ENCODE measurements at regions not wholly inside any gene's neighbourhood (a gene's known extent, or its start where the extent isn't known, plus 50 kb on each side); places are given as distances from the start of the nearest gene placed in this dataset.
"Not testable (repeated sequence)": the region's sequence is repeated elsewhere in the genome, so short reads cannot be mapped to it uniquely, and the experiment has no call there.

- H2BK5ac ChIP-seq (ENCODE audit: low read depth, low read length); FAIRE-seq; H4K20me1 ChIP-seq (replicated peaks in 1 of 2; ENCODE audit: control insufficient read depth in 1 of 2, insufficient read depth in 2 of 2, low read length in 2 of 2); H2BK15ac ChIP-seq (ENCODE audit: low read length); H3K4me2 ChIP-seq (ENCODE audit: insufficient read depth in 1 of 2, low read depth in 2 of 2, low read length in 2 of 2); H3K23ac ChIP-seq (ENCODE audit: insufficient read length); POLR2A ChIA-PET (ENCODE audit: partially characterized antibody); H4K8ac ChIP-seq (ENCODE audit: extremely low read depth, insufficient read depth, low read length); DNase-seq (ENCODE audit: low read depth in 1 of 2, low spot score in 2 of 2); H3K27ac ChIP-seq (ENCODE audit: low read depth, low read length); H2BK12ac ChIP-seq (ENCODE audit: low read depth, low read length); H3K36me3 ChIP-seq (ENCODE audit: control insufficient read depth in 2 of 4, insufficient read depth in 4 of 4, low read length in 3 of 4); H3K56ac ChIP-seq (replicated peaks; ENCODE audit: insufficient read length, low read depth, low read length); H2BK20ac ChIP-seq (ENCODE audit: low read length); H3K27me3 ChIP-seq (replicated peaks in 1 of 4; ENCODE audit: control insufficient read depth in 3 of 4, extremely low read depth in 1 of 4, insufficient read depth in 3 of 4, low read length in 3 of 4); H3K14ac ChIP-seq (ENCODE audit: insufficient read length); H2BK120ac ChIP-seq (replicated peaks; ENCODE audit: low read depth, low read length); H3K9ac ChIP-seq (replicated peaks in 1 of 4; ENCODE audit: extremely low read depth in 1 of 4, low read depth in 3 of 4, low read length in 3 of 4); H2AK5ac ChIP-seq (ENCODE audit: low read depth, low read length); H4K91ac ChIP-seq (replicated peaks; ENCODE audit: insufficient read length, low read length); H3K4me1 ChIP-seq (replicated peaks in 1 of 4; ENCODE audit: control insufficient read depth in 3 of 4, insufficient read depth in 4 of 4, low read length in 3 of 4); H3K23me2 ChIP-seq (ENCODE audit: low read depth, low read length); H3K4ac ChIP-seq (replicated peaks; ENCODE audit: insufficient read length, low read depth, low read length); H4K5ac ChIP-seq (ENCODE audit: insufficient read length, low read depth, low read length); H3K18ac ChIP-seq (ENCODE audit: extremely low read depth, low read length); H3K79me1 ChIP-seq (ENCODE audit: low read depth, low read length); H2AFZ ChIP-seq (ENCODE audit: low read length); H3K4me3 ChIP-seq (ENCODE audit: extremely low read depth in 1 of 4, insufficient read depth in 2 of 4, low read depth in 3 of 4, low read length in 4 of 4); H3K79me2 ChIP-seq (ENCODE audit: control insufficient read depth in 1 of 2, insufficient read depth in 2 of 2, low read length in 2 of 2): not testable (repeated sequence)
- CTCF ChIA-PET (ENCODE audit: partially characterized antibody): interaction anchor here (0.7 kb wide), 1 partner anchor 98 kb away, joined by 3 read pairs; no protein-coding TSS in a partner anchor
- 65% methylated on average over 5 of the region's 5 CpGs; no CpG with 5 or more reads in 1 of the 2 experiments for WGBS, 2 experiments (ENCODE audit: extremely low coverage in 1 of 2, insufficient coverage in 1 of 2, insufficient read length in 1 of 2, insufficient replicate concordance in 2 of 2, low coverage in 1 of 2, low lambda C conversion rate in 2 of 2, missing lambda C conversion rate in 1 of 2)
- H3K9me3 ChIP-seq (ENCODE audit: insufficient read depth in 2 of 2, low read depth in 1 of 2, low read length in 1 of 2): peaks cover 13 to 27% of the 10 kb centered on the region in 2 experiments
Measured at GRCh38 chr14:106712513-106712912, 1186.1 kb downstream of the TMEM121 start.

Data from H1 (cell line).